GM21423 (cell line): ENCODE measurements at regions not wholly inside any gene's neighbourhood (a gene's known extent, or its start where the extent isn't known, plus 50 kb on each side); places are given as distances from the start of the nearest gene placed in this dataset.
"Not testable (repeated sequence)": the region's sequence is repeated elsewhere in the genome, so short reads cannot be mapped to it uniquely, and the experiment has no call there.

Experiments used
- ATAC-seq: cut with Tn5 transposase; IDR thresholded peaks from one replicate; pipeline ENCODE4 v1.9.1; 2021; ENCODE audit warnings: mild to moderate bottlenecking, moderate library complexity; ENCODE audit not compliant: unreplicated experiment

DNA sequence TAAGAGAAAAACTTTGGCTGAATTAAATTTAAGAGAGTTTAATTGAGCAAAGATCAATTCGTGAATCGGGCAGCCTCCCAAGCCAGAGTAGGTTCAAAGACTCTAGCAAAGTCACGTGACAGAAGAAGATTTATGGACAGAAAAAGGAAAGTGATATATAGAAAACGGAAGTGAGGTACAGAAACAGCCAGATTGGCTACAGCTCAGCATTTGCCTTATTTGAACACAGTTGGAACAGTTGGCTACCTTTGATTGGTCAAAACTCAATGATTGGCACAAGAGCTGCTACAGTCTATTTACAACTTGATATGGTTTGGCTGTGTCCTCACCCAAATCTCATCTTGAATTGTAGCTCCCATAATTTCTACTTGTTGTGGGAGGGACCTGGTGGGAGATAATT lies 102.6 kb downstream of the PLG start:
- no peak for ATAC-seq

DNA sequence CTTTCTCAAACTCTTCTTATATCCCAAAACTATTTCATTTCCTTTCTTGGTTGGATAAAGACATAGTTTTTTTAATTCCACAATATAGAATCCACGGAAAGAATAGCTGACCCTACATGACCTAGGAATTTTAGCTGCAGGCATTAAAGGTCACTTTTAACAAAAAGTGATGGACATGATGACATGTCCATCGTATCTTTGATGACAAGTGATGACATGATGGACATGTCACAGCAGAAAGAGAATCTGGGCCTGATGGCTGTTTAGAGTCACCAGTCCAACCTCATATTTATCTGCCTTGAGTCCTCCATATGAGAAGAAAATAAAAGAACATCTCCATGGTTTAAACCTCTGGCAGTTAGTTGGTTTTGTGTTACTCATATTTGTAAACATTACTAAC lies 106.2 kb downstream of the PLG start:
- no peak for ATAC-seq

DNA sequence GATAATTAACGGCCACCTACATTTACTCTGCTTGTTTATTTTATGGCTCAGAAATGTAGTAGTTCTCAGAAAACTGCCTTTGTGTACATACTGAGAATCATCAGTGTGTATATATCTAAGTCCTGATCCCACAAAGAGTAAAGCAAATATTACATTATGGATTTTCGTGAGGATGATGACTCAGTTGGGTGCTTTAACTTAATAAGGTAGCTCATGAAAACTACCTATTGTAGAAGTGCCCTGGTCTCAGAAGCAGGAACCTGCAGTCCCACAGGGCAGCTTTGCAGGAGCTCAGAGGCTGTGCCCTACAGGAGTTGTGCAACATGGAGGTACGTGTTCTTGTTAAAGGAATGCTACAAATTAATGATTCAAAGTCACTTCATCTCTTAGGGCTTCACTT lies 108.2 kb downstream of the PLG start:
- ATAC-seq: no peak

DNA sequence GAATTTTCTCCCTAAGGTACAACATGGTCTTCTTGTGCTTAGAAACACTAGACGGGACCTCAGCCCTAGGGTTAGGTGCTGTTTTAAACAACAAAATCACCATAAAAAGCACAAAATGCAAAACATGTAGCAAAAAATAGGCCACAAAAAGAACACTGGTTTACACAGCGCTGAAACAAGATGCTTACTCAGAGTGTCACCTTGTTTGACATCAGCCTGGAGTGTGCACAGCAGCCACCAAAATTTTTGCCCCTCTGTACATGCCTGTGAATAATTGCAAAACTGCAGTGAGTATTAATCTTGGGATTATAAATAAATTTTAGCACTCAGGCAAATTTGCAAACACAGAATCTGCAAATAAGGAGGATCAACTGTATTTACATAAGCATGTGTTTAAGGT lies 110.1 kb downstream of the PLG start:
- no peak for ATAC-seq

DNA sequence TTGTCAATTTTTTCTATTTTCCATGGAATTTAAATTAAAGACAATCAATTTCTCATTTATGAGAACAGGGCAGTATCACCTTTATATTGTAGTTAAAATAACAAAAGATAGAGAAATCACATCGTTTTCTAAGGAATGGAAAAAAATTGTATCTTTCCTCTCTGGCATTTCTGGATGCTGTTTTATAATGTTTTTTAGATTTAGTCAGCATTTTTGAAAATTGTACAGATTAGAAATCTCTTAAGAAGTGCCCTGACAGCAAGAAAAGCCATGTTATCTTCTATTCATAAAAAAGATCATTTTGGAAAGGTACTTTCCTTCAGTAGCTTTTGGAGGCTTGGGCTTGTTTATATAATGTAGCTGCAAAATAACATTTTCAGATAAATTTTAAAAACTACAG lies 116.9 kb downstream of the PLG start:
- no peak for ATAC-seq

DNA sequence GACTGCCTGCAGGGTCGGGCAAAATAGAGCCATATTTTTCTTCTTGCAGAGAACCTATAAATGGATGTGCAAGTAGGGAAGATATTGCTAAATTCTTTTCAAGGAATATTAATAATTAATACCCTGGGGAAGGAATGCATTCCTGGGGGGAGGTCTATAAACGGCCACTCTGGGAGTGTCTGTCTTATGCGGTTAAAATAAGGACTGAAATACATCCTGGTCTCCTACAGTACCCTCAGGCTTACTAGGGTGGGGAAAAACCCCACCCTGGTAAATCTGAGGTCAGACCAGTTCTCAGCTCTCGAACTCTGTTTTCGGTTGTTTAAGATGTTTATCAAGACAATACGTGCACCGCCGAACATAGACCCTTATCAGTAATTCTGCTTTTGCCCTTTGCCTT lies 118.6 kb downstream of the PLG start:
- ATAC-seq: not testable (repeated sequence)

DNA sequence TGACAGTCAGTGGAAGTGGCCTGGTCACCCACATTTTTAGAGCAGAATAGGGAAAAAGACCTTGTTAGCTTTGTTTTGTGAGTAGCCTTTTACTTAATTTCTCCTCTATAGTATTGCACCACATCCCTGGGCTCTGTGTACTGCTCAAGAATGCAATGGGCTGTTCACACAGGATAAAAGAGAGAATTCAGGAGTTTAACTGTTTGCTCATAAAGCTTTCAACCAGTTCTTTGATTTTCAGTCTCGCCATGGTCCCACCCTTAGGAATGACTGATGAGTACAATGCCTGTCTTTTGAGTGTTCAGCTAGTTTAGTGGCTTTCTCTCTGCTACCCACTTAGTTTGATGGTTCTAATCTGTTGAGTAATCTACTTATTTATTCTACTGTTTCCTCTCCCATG lies 129.7 kb downstream of the PLG start:
- no peak for ATAC-seq

DNA sequence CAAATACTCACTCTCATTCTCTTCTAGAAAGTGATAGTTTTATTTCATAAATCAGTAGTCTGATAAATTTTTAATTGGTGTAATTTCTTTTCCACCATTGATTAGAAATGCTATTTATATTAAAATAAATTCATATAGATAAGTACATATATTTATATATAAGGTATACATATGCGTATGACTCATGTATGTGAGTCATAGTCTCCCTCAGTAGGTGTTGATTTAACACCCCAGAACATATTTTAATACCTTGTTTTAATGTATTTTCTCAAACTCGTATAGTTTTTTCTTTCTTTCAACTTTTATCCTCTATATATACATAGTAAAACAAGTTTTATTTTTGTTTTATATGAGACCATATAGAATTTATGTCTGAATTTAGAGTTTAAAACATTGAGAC lies 130.4 kb downstream of the PLG start:
- no peak for ATAC-seq

DNA sequence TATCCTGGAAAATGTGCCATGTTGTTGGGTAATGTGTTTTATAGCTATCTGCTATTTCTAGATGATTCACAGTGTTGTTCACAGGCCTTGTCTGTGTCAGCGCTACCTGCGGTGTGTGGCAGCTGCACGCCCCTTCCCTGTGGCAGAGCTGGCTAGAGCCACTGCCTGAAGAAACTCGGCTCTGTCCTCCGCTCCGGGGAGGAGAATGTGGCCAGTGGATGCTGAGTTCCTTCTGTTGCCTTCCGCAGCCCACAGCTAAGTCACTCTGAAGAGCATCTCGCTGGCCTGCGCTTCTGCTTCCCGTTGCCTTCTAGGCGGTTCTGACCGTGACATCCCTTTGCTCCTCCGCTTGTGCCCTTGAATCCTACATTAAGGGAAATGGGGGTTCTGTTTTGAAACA lies 135.1 kb downstream of the PLG start:
- ATAC-seq: no peak

DNA sequence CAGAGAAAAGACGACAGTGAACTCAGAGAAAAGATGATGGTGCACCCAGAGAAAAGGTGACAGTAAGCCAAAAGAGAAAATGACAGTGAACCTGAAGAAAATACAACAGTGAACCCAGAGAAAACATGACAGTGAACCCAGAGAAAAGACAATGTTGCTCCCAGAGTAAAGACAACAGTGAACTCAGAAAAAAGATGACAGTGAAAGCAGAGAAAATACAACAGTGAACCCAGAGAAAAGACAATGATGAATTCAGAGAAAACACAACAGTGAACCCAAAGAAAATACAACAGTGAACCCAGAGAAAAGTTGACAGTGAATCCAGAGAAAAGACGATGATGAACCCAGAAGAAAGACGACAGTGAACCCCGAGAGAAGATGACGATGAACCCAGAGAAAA lies 140.5 kb upstream of the MAP3K4 start:
- no peak for ATAC-seq

DNA sequence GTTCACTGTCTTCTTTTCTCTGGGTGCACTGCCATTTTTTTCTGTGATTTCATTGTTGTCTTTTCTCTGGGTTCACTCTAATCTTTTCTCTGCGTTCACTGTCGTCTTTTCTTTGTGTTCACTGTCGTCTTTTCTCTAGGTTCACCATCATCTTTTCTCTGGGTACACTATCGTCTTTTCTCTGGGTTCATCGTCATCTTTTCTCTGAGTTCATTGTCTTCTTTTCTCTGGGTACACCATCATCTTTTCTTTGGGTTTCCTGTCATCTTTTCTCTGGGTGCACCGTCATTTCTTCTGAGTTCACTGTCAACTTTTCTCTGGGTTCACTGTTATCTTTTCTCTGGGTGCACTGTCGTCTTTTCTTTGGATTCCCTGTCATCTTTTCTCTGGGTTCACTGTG lies 137.6 kb upstream of the MAP3K4 start:
- ATAC-seq: no peak

DNA sequence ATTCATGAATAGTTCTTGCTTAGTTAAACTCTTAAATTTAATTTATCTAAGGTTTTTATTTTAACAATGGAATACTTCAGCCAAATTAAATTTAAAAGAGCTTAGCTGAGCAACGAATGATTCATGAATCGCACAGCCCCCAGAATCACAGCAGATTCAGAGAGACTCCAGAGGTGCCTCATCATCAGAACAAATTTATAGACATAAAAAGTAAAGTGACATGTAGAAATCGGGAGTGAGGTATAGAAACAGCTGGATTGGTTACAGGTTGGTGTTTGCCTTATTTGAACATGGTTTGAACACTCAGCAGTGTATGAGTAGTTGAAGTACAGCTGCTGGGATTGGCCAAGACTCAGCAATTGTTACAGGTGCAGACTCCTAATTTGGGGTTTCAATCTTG lies 132.7 kb upstream of the MAP3K4 start:
- ATAC-seq: no peak

DNA sequence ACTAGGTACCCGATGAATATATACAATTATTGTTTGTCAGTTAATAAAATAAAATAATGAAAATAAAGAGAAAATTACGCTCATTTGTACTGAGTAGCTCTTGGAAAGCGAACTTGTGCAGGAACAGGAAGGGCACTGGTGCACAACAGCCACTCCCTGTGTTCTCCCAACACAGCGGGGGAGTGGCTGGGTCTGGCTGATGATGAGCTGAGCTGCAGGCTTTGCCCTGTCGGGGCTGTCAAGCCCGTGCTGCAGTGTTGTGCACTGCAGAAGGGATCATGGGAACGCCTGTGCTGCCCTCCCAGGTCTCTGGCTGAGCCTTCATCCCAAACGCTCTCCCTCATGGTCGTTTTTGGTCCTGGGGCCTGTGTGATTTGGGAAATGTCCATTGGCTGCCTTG lies 131.7 kb upstream of the MAP3K4 start:
- ATAC-seq: no peak

DNA sequence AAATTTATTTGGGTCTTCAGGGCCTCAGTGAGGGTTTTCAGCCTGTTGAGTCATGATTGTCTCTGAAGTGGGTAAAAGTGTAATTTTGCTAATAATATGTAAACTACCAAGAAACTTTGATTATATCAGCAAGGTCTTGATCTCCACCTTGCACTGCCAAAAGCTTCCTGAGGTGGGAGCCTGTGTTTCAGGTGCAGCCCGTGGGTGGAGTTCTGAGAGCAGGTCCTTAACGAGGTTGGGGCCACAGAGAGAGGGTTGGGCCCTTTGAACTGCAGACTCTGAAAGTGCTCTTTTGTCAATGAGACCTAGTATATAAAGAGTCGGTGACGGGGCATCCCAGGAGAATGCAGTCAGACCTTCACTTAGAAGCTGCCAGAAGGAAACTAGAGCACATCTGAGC lies 129.7 kb upstream of the MAP3K4 start:
- no peak for ATAC-seq

DNA sequence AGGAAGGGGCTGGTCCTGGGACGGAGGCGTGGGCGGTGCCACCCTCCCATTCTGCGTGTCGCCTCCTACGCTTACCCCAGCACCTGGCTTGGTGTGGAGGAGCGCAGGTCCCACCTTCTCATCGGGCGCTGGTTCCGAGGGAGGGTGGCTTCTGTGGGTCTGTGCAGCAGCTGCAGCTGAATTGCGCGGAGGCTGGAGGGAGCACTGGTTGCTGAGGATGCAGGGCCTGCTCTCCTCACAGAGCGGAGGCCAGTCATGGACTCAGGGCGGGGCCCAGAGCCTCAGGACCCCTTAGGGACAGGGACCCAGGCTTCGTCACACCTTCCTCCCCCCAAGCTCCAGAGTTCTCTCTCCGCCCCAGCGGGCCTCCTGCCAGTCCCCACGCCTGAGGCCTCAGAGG lies 127.8 kb upstream of the MAP3K4 start:
- ATAC-seq: no peak

DNA sequence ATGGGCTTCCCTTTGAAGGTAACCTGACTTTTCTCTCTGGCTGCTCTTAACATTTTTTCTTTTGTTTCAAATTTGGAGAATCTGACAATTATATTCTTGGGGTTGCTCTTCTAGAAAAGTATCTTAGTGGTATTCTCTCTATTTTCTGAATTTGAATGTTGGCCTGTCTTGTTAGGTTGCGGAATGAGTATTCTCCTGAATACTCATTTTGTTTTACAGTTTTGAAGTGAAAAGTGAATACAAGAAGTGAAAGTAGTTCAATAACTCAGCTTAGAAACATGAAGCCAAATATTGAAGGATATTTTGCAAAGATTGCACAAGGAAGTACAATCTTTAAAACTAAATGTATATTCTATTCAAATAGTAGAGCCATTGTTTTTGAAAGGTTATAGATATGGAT lies 120.2 kb upstream of the MAP3K4 start:
- no peak for ATAC-seq

DNA sequence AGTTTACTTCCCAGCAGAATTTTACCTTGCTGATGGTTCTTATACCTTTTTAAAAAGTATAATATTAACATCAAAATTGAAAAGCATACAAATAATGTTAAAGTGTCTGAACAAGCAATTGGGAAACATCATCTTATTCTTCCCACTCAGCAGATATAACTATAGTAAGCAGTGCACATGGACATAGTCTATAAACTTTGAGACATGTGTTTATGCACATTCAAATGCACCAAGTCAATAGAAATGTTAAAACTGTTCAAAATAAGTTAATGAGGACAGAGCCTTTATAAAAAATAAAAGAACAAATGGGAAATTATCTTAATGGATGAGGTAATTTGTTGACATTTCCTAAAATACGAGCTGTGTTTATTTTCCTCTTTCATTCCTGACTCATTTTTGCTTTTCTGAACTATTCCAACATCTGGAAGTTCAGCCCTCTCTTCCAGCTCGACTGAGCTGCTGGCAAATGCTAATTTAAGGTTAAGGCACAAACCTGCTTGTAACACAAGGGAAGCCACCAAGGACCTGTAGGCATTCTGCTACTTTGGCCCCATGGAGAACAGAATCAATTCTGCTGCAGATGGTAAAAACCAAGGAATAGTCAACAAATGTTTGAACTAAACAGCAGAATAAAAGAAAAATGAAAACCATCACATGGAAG lies 110.3 kb upstream of the MAP3K4 start:
- no peak for ATAC-seq

DNA sequence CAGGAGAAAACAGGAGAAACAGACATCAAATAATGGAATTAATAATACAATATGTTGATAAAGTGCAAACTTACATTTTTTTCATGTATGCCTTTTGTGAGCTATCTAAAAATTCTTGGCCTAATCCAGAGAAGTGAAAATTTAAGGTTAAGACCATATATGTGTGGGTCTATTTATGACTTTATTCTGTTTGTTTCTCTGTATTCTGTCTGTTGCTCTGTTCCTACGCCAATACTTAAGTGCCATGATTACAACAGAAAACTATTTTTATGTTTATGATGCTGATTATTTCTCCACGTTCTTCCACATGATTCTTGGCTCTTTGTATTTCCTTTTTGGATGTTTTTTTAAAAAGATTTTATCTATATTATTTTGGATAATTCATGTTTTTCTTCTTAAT lies 109.6 kb upstream of the MAP3K4 start:
- no peak for ATAC-seq

DNA sequence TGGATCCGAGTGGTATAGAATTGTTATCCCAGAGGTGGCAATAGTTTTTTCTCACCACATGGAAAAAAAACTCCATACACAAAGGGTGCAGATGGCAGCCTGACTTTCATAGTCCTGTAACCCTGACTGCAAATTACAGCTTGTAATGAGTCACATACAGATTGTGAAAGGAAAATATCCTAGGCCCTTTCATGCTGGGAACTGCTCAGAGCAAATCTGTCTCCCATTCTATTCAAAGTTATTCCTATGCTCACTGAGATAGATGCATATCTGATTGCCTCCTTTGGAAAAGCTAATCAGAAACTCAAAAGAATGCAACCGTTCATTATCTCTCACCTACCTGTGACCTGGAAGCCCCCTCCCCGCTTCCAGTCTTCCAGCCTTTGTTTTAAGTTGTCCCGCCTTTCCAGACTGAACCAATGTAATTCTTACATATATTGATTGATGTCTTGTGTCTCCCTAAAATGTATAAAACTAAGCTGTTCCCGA lies 108.7 kb upstream of the MAP3K4 start:
- ATAC-seq: no peak

DNA sequence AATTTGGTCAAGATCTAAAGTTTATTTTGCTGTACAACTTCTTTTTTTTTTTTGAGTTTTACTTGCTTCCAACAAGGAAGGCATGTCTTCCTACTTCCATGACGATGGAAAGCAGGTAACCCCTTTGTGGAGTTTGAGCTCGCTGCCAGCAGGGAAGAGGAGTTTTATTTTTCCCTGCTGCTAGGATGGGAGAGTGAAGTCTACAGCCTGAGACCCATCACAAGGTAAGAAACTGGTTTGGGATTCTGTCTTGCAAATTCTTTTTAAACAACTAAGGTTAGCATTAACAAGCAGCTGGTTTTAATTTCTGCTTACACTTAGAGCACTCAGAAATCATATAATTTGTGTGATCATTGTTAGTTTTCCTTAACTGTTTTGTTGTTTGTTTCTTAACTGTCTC lies 108.0 kb upstream of the MAP3K4 start:
- no peak for ATAC-seq

DNA sequence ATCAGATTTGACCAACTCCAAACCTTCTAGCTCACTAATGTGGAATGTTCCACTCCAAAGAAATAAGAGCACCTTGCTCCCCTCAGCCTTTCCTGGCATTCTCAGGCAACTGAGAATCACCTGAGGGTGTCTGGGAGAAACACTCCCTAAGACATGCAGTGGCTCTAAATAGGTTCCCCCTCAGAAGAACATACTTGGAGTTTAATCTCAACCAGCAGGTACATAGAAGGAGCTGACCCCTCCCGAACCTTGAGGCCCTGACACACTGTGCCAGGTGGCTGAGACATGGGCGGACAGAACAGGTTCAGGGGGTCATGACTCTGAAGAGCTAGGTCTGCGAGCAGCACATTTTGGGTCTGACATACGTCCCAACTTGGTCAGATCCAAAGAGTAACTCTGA lies 107.6 kb upstream of the MAP3K4 start:
- ATAC-seq: no peak

DNA sequence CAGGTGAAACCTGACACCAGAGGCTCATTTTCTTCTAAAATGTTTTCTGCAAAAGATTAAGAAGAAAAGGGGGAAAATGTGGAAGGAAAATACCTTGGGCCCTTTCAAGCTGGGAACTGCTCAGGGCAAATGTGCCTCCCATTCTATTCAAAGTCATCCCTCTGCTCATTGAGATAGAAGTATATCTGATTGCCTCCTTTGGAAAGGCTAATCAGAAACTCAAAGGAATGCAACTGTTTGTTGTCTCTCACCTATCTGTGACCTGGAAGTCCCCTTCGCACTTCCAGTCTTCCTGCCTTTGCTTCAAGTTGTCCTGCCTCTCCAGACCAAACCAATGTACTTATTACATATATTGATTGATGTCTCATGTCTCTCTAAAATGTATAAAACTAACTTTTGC lies 102.4 kb upstream of the MAP3K4 start:
- ATAC-seq: not testable (repeated sequence)

DNA sequence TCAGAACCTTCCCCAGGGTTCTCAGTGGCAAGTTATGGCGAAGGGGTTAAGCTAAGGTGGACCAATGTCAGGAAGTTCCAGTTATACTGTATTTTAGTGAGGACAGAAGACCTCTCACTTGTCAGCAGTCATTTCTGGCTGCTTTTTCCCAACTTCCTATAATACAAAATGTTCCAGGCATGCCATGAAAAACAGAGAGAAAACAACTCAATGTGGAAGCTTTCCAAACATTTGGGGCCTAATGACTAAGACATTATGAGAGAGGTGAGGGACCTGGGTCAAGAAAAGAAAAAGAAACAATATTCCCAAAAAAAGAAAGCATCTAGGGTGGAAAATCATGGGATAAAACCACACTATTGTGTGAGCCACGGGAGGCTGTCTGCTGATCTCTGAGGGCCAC lies 99.9 kb upstream of the MAP3K4 start:
- no peak for ATAC-seq
